GM23248 (cell line): ENCODE measurements at regions not wholly inside any gene's neighbourhood (a gene's known extent, or its start where the extent isn't known, plus 50 kb on each side); places are given as distances from the start of the nearest gene placed in this dataset.

Experiments
- DNase-seq: peaks from one replicate; pipeline ENCODE4 v3.0.0-alpha.2; 2015
- H2AFZ ChIP-seq: fragments of 200-600 bp; sonication (generic); 2 replicates; pipeline ENCODE4 v1.6.1; 2016; ENCODE audit warnings: antibody characterized with exemption
- H3F3A ChIP-seq: fragments of 200-600 bp; sonication (generic); 2 replicates; pipeline ENCODE4 v1.6.1; 2016; ENCODE audit warnings: mild to moderate bottlenecking, antibody characterized with exemption, mixed run types; ENCODE audit not compliant: insufficient read depth
- H3K27ac ChIP-seq: fragments of 200-600 bp; sonication (generic); 2 replicates; pipeline ENCODE4 v1.5.1; 2016; ENCODE audit warnings: mild to moderate bottlenecking
- H3K27me3 ChIP-seq: fragments of 200-600 bp; sonication (generic); replicated peaks from 2 replicates; pipeline ENCODE4 v1.6.1; 2016; ENCODE audit warnings: mild to moderate bottlenecking; ENCODE audit not compliant: insufficient read depth
- H3K36me3 ChIP-seq: fragments of 200-600 bp; sonication (generic); 2 replicates; pipeline ENCODE4 v1.6.1; 2016; ENCODE audit warnings: low read depth, mild to moderate bottlenecking
- H3K4me1 ChIP-seq: fragments of 200-600 bp; sonication (generic); 2 replicates; pipeline ENCODE4 v1.6.1; 2016; ENCODE audit warnings: mild to moderate bottlenecking; ENCODE audit not compliant: insufficient read depth
- H3K4me2 ChIP-seq: fragments of 200-600 bp; sonication (generic); one replicate; pipeline ENCODE4 v1.6.1; 2016; ENCODE audit warnings: mild to moderate bottlenecking; ENCODE audit not compliant: unreplicated experiment
- H3K4me3 ChIP-seq: fragments of 200-600 bp; sonication (generic); 2 replicates; pipeline ENCODE4 v1.5.1; 2016; ENCODE audit warnings: mild to moderate bottlenecking
- H3K79me2 ChIP-seq: fragments of 200-600 bp; sonication (generic); 2 replicates; pipeline ENCODE4 v1.6.1; 2016; ENCODE audit warnings: mild to moderate bottlenecking; ENCODE audit not compliant: insufficient read depth
- H3K9ac ChIP-seq: fragments of 200-600 bp; sonication (generic); 2 replicates; pipeline ENCODE4 v1.6.1; 2016; ENCODE audit warnings: mild to moderate bottlenecking
- H3K9me2 ChIP-seq: fragments of 200-600 bp; sonication (generic); 2 replicates; pipeline ENCODE4 v1.6.1; 2016; ENCODE audit warnings: mixed run types, mild to moderate bottlenecking, moderate library complexity; ENCODE audit not compliant: insufficient read depth
- H3K9me3 ChIP-seq: fragments of 200-600 bp; sonication (generic); one replicate; pipeline ENCODE4 v1.6.1; 2017; ENCODE audit warnings: low read depth
- H4K20me1 ChIP-seq: fragments of 200-600 bp; sonication (generic); 2 replicates; pipeline ENCODE4 v1.6.0; 2016; ENCODE audit not compliant: insufficient read depth
- EZH2 ChIP-seq: fragments of 200-600 bp; sonication (generic); IDR thresholded peaks from 2 replicates; pipeline ENCODE4 v1.6.1; 2018; ENCODE audit warnings: antibody characterized with exemption, mild to moderate bottlenecking; ENCODE audit not compliant: insufficient read depth, poor library complexity, severe bottlenecking
- EZH2phosphoT487 ChIP-seq: fragments of 200-600 bp; sonication (generic); IDR thresholded peaks from 2 replicates; pipeline ENCODE4 v1.6.1; 2018; ENCODE audit warnings: antibody characterized with exemption, moderate library complexity, mild to moderate bottlenecking, low read depth; ENCODE audit not compliant: insufficient read depth
- WGBS, 2 experiments: methylation state at CpG; one replicate each; pipeline ENCODE4 v1.1.6; 2015 to 2017; ENCODE audit warnings: low lambda C conversion rate in 2 of 2, low coverage in 1 of 2; ENCODE audit errors: missing lambda C conversion rate in 2 of 2; 5-methylcytosine and 5-hydroxymethylcytosine counted together
- in situ Hi-C: fragments of 300-500 bp; cut with MboI; formaldehyde crosslinking; loops from 2 replicates; pipeline ENCODE4 v1.15.0; 2020

- WGBS, 2 experiments, result 62 to 66% methylated on average over 7 of the region's 7 CpGs
- H3F3A ChIP-seq, result no peaks in the 10 kb centered on the region
- no peaks in the 10 kb centered on the region for H3K9me2 ChIP-seq
- peaks cover 11% of the 10 kb centered on the region; the same call in 1 of the 2 replicates for H3K4me1 ChIP-seq
- TF ChIP-seq EZH2, result no peak
- no peak for TF ChIP-seq EZH2phosphoT487
- no peaks in the 10 kb centered on the region for H4K20me1 ChIP-seq
- H3K79me2 ChIP-seq, result no peaks in the 10 kb centered on the region
- H3K27me3 ChIP-seq, result peaks cover 4% of the 10 kb centered on the region; the same call in 1 of the 2 replicates
- H3K9ac ChIP-seq, result no peak overlapping the region
- no peak overlapping the region for H3K4me3 ChIP-seq
- no peak overlapping the region for H3K27ac ChIP-seq
- no peak overlapping the region for H3K4me2 ChIP-seq
- H3K36me3 ChIP-seq, result no peaks in the 10 kb centered on the region
- H3K9me3 ChIP-seq, result no peaks in the 10 kb centered on the region
- in situ Hi-C loops, result no loop called here
- DNase-seq, result no peak
- H2AFZ ChIP-seq, result no peak overlapping the region
Observed at GRCh38 chr12:114054982-114055381, 88.9 kb upstream of the RBM19 start.

- Histone ChIP-seq H2AFZ (no peak overlapping the region), H3K9me2 (no peaks in the 10 kb centered on the region), H3K9me3 (no peaks in the 10 kb centered on the region), H3K4me2 (no peak overlapping the region), H3K27ac (no peak overlapping the region), H3F3A (no peaks in the 10 kb centered on the region), H3K9ac (no peak overlapping the region), H3K79me2 (no peaks in the 10 kb centered on the region), H3K27me3 (peaks cover 22% of the 10 kb centered on the region), H3K36me3 (no peaks in the 10 kb centered on the region), H3K4me1 (no peaks in the 10 kb centered on the region), H3K4me3 (no peak overlapping the region), H4K20me1 (no peaks in the 10 kb centered on the region)
- TF ChIP-seq EZH2, result no peak
- no peak for TF ChIP-seq EZH2phosphoT487
- no peak for DNase-seq
- 30 to 32% methylated on average over 6 of the region's 6 CpGs for WGBS, 2 experiments
- in situ Hi-C loops, result no loop called here
Observed at GRCh38 chr12:114046236-114046998, 80.3 kb upstream of the RBM19 start.

- H3K9me2 ChIP-seq, result no peaks in the 10 kb centered on the region
- no peak for TF ChIP-seq EZH2
- TF ChIP-seq EZH2phosphoT487, result no peak
- H3F3A ChIP-seq, result no peaks in the 10 kb centered on the region
- DNase-seq, result peak; percentile 63
- H3K4me1 ChIP-seq, result no peaks in the 10 kb centered on the region
- no peak overlapping the region for H2AFZ ChIP-seq
- H3K4me2 ChIP-seq, result no peak overlapping the region
- H3K9me3 ChIP-seq, result no peaks in the 10 kb centered on the region
- H3K9ac ChIP-seq, result no peak overlapping the region
- no peak overlapping the region for H3K27ac ChIP-seq
- peaks cover 27% of the 10 kb centered on the region for H3K27me3 ChIP-seq
- no peaks in the 10 kb centered on the region for H3K79me2 ChIP-seq
- no peaks in the 10 kb centered on the region for H3K36me3 ChIP-seq
- H4K20me1 ChIP-seq, result no peaks in the 10 kb centered on the region
- WGBS, 2 experiments, result 14 to 20% methylated on average over 7 of the region's 7 CpGs
- in situ Hi-C loops, result no loop called here
- H3K4me3 ChIP-seq, result no peak overlapping the region
Observed at GRCh38 chr12:114045349-114045748, 79.2 kb upstream of the RBM19 start.

- WGBS, 2 experiments, result 35 to 45% methylated on average over 1 of the region's 1 CpG
- Histone ChIP-seq H3K9me3 (no peaks in the 10 kb centered on the region), H3K27me3 (peaks cover 45% of the 10 kb centered on the region), H3K9ac (no peak overlapping the region), H3K4me3 (no peak overlapping the region), H3K9me2 (no peaks in the 10 kb centered on the region), H2AFZ (no peak overlapping the region), H3K79me2 (no peaks in the 10 kb centered on the region), H3K36me3 (no peaks in the 10 kb centered on the region), H3K27ac (no peak overlapping the region), H3F3A (no peaks in the 10 kb centered on the region), H4K20me1 (no peaks in the 10 kb centered on the region), H3K4me2 (no peak overlapping the region), H3K4me1 (no peaks in the 10 kb centered on the region)
- in situ Hi-C loops, result no loop called here
- no peak for DNase-seq
- TF ChIP-seq EZH2 (no peak), EZH2phosphoT487 (no peak)
Observed at GRCh38 chr12:114041590-114041989, 75.5 kb upstream of the RBM19 start.
